ENCODE measurements at regions not wholly inside any gene's neighbourhood (a gene's known extent, or its start where the extent isn't known, plus 50 kb on each side); places are given as distances from the start of the nearest gene placed in this dataset.

DNA sequence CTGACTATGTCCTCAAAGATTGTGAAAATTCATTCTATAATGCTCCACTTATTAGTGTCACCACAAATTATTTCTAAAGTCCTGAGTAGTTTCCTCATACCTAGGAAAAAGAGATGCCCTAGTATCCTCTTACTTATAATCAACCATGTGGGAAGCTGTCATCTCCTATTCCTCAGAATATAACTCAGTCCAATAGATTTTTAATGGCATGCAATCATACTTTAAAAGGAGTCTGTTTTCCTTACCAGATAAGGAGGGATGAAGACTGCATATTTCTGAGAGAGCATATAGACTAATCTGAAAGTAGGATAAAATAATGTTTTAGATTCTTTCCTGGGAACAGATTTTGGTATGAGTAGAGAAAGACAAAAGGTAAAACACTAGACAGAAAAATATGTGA, 727.7 kb upstream of the GRM3 start:
- no peak for ATAC-seq
- H3K4me3 ChIP-seq = no peak overlapping the region
- no peaks in the 10 kb centered on the region for H3K36me3 ChIP-seq
- peaks cover 0 to 3% of the 10 kb centered on the region in 2 donors for H3K9me3 ChIP-seq
- no peaks in the 10 kb centered on the region for H3K4me1 ChIP-seq
- TF ChIP-seq, protein P1, sequence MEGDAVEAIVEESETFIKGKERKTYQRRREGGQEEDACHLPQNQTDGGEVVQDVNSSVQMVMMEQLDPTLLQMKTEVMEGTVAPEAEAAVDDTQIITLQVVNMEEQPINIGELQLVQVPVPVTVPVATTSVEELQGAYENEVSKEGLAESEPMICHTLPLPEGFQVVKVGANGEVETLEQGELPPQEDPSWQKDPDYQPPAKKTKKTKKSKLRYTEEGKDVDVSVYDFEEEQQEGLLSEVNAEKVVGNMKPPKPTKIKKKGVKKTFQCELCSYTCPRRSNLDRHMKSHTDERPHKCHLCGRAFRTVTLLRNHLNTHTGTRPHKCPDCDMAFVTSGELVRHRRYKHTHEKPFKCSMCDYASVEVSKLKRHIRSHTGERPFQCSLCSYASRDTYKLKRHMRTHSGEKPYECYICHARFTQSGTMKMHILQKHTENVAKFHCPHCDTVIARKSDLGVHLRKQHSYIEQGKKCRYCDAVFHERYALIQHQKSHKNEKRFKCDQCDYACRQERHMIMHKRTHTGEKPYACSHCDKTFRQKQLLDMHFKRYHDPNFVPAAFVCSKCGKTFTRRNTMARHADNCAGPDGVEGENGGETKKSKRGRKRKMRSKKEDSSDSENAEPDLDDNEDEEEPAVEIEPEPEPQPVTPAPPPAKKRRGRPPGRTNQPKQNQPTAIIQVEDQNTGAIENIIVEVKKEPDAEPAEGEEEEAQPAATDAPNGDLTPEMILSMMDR (IDR thresholded peaks at IDR 0.05) = no peak
- H3K27me3 ChIP-seq = no peaks in the 10 kb centered on the region
- no peak overlapping the region for H3K27ac ChIP-seq
- DNase-seq = no peak
- intact Hi-C loops (cut with DNase I) = no loop called here

DNA sequence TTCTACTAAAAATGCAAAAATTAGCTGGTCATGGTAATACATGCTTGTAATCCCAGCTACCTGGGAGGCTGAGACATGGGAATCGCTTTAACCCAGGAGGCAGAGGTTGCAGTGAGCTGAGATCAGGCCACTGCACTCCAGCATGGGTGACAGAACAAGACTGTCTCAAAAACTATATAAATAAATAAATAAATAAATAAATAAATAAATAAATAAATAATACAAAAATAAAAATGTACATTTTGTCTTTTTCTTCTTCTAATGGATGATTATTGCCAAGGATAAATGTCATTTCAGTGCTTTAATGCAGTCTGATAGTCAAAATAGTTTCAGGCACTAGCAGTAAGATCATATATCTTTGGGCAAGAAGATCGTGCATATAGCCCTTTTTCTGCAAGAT, 727.6 kb upstream of the SEMA3D start:
- H3K36me3 ChIP-seq = no peaks in the 10 kb centered on the region
- H3K4me3 ChIP-seq = no peak overlapping the region
- ATAC-seq = no peak
- peaks cover 0 to 3% of the 10 kb centered on the region in 2 donors for H3K9me3 ChIP-seq
- TF ChIP-seq, protein P1 (IDR thresholded peaks at IDR 0.05) = no peak
- DNase-seq = no peak
- H3K27me3 ChIP-seq = no peaks in the 10 kb centered on the region
- H3K27ac ChIP-seq = no peak overlapping the region
- no peaks in the 10 kb centered on the region for H3K4me1 ChIP-seq
- intact Hi-C loops (cut with DNase I) = no loop called here

DNA sequence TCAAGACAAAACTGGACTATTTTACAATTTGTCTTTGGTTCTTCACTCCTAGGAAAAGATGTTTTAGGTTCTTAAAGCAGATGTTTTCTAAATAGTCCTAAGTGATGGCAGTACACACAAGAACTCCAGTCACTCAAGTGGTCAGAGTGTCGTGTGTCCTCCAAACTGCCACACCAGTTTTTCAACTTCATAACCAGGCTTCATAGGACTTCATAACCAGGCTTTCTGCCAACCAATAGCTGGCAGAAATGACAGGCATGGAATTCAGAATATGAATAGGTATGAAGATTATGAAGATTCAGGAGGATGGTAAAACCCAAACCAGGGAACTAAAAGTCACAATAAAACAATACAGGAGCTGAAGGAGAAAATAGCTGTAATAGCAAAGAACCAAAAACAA, 721.2 kb upstream of the SEMA3D start:
- Histone ChIP-seq H3K36me3 (no peaks in the 10 kb centered on the region), H3K27ac (no peak overlapping the region), H3K9me3 (peaks cover 0 to 7% of the 10 kb centered on the region in 2 donors), H3K27me3 (no peaks in the 10 kb centered on the region), H3K4me1 (peaks cover 0 to 5% of the 10 kb centered on the region in 2 donors), H3K4me3 (no peak overlapping the region)
- TF ChIP-seq, protein P1 (IDR thresholded peaks at IDR 0.05) = no peak
- intact Hi-C loops (cut with DNase I) = no loop called here
- DNase-seq (no peak), ATAC-seq (no peak)

DNA sequence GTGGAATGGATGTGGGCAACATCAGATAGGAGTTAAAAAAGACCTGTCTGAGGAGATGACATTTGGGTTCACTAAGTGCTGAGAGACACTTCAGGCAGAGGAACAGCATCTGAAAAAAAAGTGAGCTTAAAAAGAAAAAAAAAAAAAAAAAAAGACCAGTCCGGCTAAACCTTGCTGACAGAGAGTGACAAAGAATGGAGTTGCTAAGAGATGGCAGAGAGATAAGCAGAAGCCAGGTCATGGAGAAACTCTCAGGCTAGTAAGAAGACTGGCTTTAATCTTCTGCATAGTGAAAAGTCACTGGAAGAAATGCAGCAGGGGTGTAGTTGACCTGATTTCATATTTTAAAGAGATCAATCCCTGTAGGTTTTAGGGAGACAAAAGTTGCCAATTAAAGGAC, 711.1 kb upstream of the SEMA3D start:
- TF ChIP-seq, protein P1 (IDR thresholded peaks at IDR 0.05) = no peak
- Histone ChIP-seq H3K27me3 (no peaks in the 10 kb centered on the region), H3K36me3 (no peaks in the 10 kb centered on the region), H3K4me3 (no peak overlapping the region), H3K9me3 (no peaks in the 10 kb centered on the region), H3K27ac (no peak overlapping the region), H3K4me1 (no peaks in the 10 kb centered on the region)
- DNase-seq (no peak), ATAC-seq (no peak)
- intact Hi-C loops (cut with DNase I) = no loop called here

DNA sequence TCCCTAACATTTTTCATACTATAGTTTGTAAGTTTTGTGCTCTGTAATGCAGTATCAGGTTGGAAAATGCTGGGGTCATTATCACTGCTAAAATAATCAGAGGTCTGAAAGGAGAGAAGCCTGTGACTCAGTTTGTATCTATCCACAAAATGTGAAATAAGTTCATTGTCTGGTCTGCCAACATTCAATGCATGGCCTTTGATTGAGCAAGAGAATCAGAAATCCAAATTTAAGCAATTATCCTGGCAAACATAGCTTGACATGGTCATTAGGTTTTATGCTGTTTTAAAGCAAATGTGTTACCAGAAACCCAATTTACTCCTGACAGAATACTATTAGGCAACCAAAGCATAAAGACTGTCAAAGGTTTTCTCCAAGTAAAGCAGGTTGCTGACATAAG, 709.7 kb upstream of the SEMA3D start:
- no peaks in the 10 kb centered on the region for H3K27me3 ChIP-seq
- H3K4me3 ChIP-seq = no peak overlapping the region
- no peaks in the 10 kb centered on the region for H3K9me3 ChIP-seq
- no peaks in the 10 kb centered on the region for H3K4me1 ChIP-seq
- intact Hi-C loops (cut with DNase I) = no loop called here
- no peak for DNase-seq
- TF ChIP-seq, protein P1 (IDR thresholded peaks at IDR 0.05) = no peak
- no peaks in the 10 kb centered on the region for H3K36me3 ChIP-seq
- ATAC-seq = no peak
- no peak overlapping the region for H3K27ac ChIP-seq
